ENCODE measurements at regions not wholly inside any gene's neighbourhood (a gene's known extent, or its start where the extent isn't known, plus 50 kb on each side); places are given as distances from the start of the nearest gene placed in this dataset.

- H3K36me3 Mint-ChIP-seq (ENCODE audit: low read depth), result no peaks in the 10 kb centered on the region
- H3K9me3 Mint-ChIP-seq (ENCODE audit: low read depth), result no peaks in the 10 kb centered on the region
- no peak overlapping the region for H3K4me3 Mint-ChIP-seq
- DNase-seq (no peak), ATAC-seq (no peak)
- peaks cover 5% of the 10 kb centered on the region for H3K27me3 Mint-ChIP-seq
- no peaks in the 10 kb centered on the region for H3K4me1 Mint-ChIP-seq
- ChIA-PET CTCF (interaction anchor here (0.6 kb wide), 1 partner anchor 15 kb away, joined by 4 read pairs; no protein-coding TSS in a partner anchor), POLR2A (no interaction called here)
- intact Hi-C loops (cut with DNase I, micrococcal nuclease), result no loop called here
- H3K27ac Mint-ChIP-seq, result no peak overlapping the region
Measured at GRCh38 chr5:98583586-98583985, 189.9 kb upstream of the RGMB start.

GRCh38 chr5:98585661-98586310, 187.7 kb upstream of the RGMB start:
- H3K27ac Mint-ChIP-seq, result no peak overlapping the region
- ChIA-PET POLR2A (no interaction called here), CTCF (no interaction called here)
- H3K4me3 Mint-ChIP-seq, result no peak overlapping the region
- no peaks in the 10 kb centered on the region for H3K9me3 Mint-ChIP-seq (ENCODE audit: low read depth)
- intact Hi-C loops (cut with DNase I, micrococcal nuclease), result no loop called here
- DNase-seq (no peak), ATAC-seq (no peak)
- H3K4me1 Mint-ChIP-seq, result no peaks in the 10 kb centered on the region
- H3K36me3 Mint-ChIP-seq (ENCODE audit: low read depth), result no peaks in the 10 kb centered on the region
- peaks cover 6% of the 10 kb centered on the region for H3K27me3 Mint-ChIP-seq

GRCh38 chr5:98586581-98586980, 186.9 kb upstream of the RGMB start:
- ChIA-PET CTCF (no interaction called here), POLR2A (no interaction called here)
- Mint-ChIP-seq H3K27me3 (peaks cover 6% of the 10 kb centered on the region), H3K9me3 (ENCODE audit: low read depth) (no peaks in the 10 kb centered on the region), H3K4me3 (no peak overlapping the region), H3K36me3 (ENCODE audit: low read depth) (no peaks in the 10 kb centered on the region), H3K27ac (no peak overlapping the region), H3K4me1 (no peaks in the 10 kb centered on the region)
- DNase-seq, result no peak
- intact Hi-C loops (cut with DNase I, micrococcal nuclease), result no loop called here
- no peak for ATAC-seq

GRCh38 chr5:98587166-98587565, 186.3 kb upstream of the RGMB start:
- H3K4me1 Mint-ChIP-seq, result no peaks in the 10 kb centered on the region
- no peaks in the 10 kb centered on the region for H3K9me3 Mint-ChIP-seq (ENCODE audit: low read depth)
- ATAC-seq (no peak), DNase-seq (no peak)
- POLR2A ChIA-PET, result no interaction called here
- peaks cover 6% of the 10 kb centered on the region for H3K27me3 Mint-ChIP-seq
- no peak overlapping the region for H3K27ac Mint-ChIP-seq
- CTCF ChIA-PET, result no interaction called here
- H3K36me3 Mint-ChIP-seq (ENCODE audit: low read depth), result no peaks in the 10 kb centered on the region
- intact Hi-C loops (cut with DNase I, micrococcal nuclease), result no loop called here
- no peak overlapping the region for H3K4me3 Mint-ChIP-seq

- Mint-ChIP-seq H3K9me3 (ENCODE audit: low read depth) (no peaks in the 10 kb centered on the region), H3K36me3 (ENCODE audit: low read depth) (no peaks in the 10 kb centered on the region), H3K4me1 (no peaks in the 10 kb centered on the region), H3K27me3 (peaks cover 6% of the 10 kb centered on the region), H3K27ac (no peak overlapping the region), H3K4me3 (no peak overlapping the region)
- DNase-seq, result no peak
- intact Hi-C loops (cut with DNase I, micrococcal nuclease), result no loop called here
- ChIA-PET POLR2A (no interaction called here), CTCF (interaction anchor here (0.6 kb wide), 1 partner anchor 1119 kb away, joined by 3 read pairs; no protein-coding TSS in a partner anchor)
- no peak for ATAC-seq
Measured at GRCh38 chr5:98588215-98588614, 185.2 kb upstream of the RGMB start.

- Mint-ChIP-seq H3K27me3 (peaks cover 3% of the 10 kb centered on the region), H3K4me1 (no peaks in the 10 kb centered on the region), H3K9me3 (ENCODE audit: low read depth) (no peaks in the 10 kb centered on the region), H3K36me3 (ENCODE audit: low read depth) (no peaks in the 10 kb centered on the region), H3K4me3 (no peak overlapping the region), H3K27ac (no peak overlapping the region)
- intact Hi-C loops (cut with DNase I, micrococcal nuclease), result no loop called here
- DNase-seq (no peak), ATAC-seq (no peak)
- ChIA-PET CTCF (no interaction called here), POLR2A (no interaction called here)
Measured at GRCh38 chr5:98593418-98593817, 180.0 kb upstream of the RGMB start.

GRCh38 chr5:98594098-98594497, 179.4 kb upstream of the RGMB start:
- CTCF ChIA-PET, result no interaction called here

GRCh38 chr5:98599016-98599415, 174.4 kb upstream of the RGMB start:
- Mint-ChIP-seq H3K4me3 (no peak overlapping the region), H3K9me3 (ENCODE audit: low read depth) (peaks cover 5% of the 10 kb centered on the region), H3K27me3 (peaks cover 2% of the 10 kb centered on the region), H3K4me1 (no peaks in the 10 kb centered on the region), H3K27ac (no peak overlapping the region), H3K36me3 (ENCODE audit: low read depth) (no peaks in the 10 kb centered on the region)
- ATAC-seq, result no peak
- no peak for DNase-seq
- POLR2A ChIA-PET, result no interaction called here
- intact Hi-C loops (cut with DNase I, micrococcal nuclease), result no loop called here
- CTCF ChIA-PET, result no interaction called here

More at GRCh38 chr5:98594098-98594497, 179.4 kb upstream of the RGMB start:
- Mint-ChIP-seq H3K27me3 (peaks cover 3% of the 10 kb centered on the region), H3K27ac (no peak overlapping the region), H3K9me3 (ENCODE audit: low read depth) (no peaks in the 10 kb centered on the region), H3K4me1 (no peaks in the 10 kb centered on the region), H3K36me3 (ENCODE audit: low read depth) (no peaks in the 10 kb centered on the region), H3K4me3 (no peak overlapping the region)
- POLR2A ChIA-PET, result no interaction called here
- DNase-seq (no peak), ATAC-seq (no peak)
- intact Hi-C loops (cut with DNase I, micrococcal nuclease), result no loop called here

GRCh38 chr5:98602534-98603112, 170.8 kb upstream of the RGMB start:
- DNase-seq, result no peak
- H3K36me3 Mint-ChIP-seq (ENCODE audit: low read depth), result no peaks in the 10 kb centered on the region
- peaks cover 2% of the 10 kb centered on the region for H3K27me3 Mint-ChIP-seq
- H3K4me3 Mint-ChIP-seq, result no peak overlapping the region
- peaks cover 5% of the 10 kb centered on the region for H3K9me3 Mint-ChIP-seq (ENCODE audit: low read depth)
- H3K4me1 Mint-ChIP-seq, result no peaks in the 10 kb centered on the region
- intact Hi-C loops (cut with DNase I, micrococcal nuclease), result no loop called here
- ChIA-PET POLR2A (no interaction called here), CTCF (no interaction called here)
- no peak for ATAC-seq
- no peak overlapping the region for H3K27ac Mint-ChIP-seq

- ChIA-PET CTCF (no interaction called here), POLR2A (no interaction called here)
- Mint-ChIP-seq H3K36me3 (ENCODE audit: low read depth) (no peaks in the 10 kb centered on the region), H3K27ac (no peak overlapping the region), H3K27me3 (peaks cover 3% of the 10 kb centered on the region), H3K4me1 (no peaks in the 10 kb centered on the region), H3K4me3 (no peak overlapping the region), H3K9me3 (ENCODE audit: low read depth) (peaks cover 5% of the 10 kb centered on the region)
- intact Hi-C loops (cut with DNase I, micrococcal nuclease), result no loop called here
- DNase-seq (no peak), ATAC-seq (no peak)
Measured at GRCh38 chr5:98603456-98603855, 170.0 kb upstream of the RGMB start.

- ChIA-PET CTCF (no interaction called here), POLR2A (no interaction called here)
- no peak for DNase-seq
- H3K4me3 Mint-ChIP-seq, result no peak overlapping the region
- no peak for ATAC-seq
- no peaks in the 10 kb centered on the region for H3K36me3 Mint-ChIP-seq (ENCODE audit: low read depth)
- no peaks in the 10 kb centered on the region for H3K4me1 Mint-ChIP-seq
- intact Hi-C loops (cut with DNase I, micrococcal nuclease), result no loop called here
- H3K27me3 Mint-ChIP-seq, result peaks cover 3% of the 10 kb centered on the region
- H3K27ac Mint-ChIP-seq, result no peak overlapping the region
- peaks cover 5% of the 10 kb centered on the region for H3K9me3 Mint-ChIP-seq (ENCODE audit: low read depth)
Measured at GRCh38 chr5:98604301-98604700, 169.2 kb upstream of the RGMB start.

GRCh38 chr5:98604721-98605425, 168.6 kb upstream of the RGMB start:
- no peaks in the 10 kb centered on the region for H3K4me1 Mint-ChIP-seq
- POLR2A ChIA-PET, result no interaction called here
- no peaks in the 10 kb centered on the region for H3K36me3 Mint-ChIP-seq (ENCODE audit: low read depth)
- ATAC-seq (no peak), DNase-seq (no peak)
- H3K27ac Mint-ChIP-seq, result no peak overlapping the region
- no peak overlapping the region for H3K4me3 Mint-ChIP-seq
- CTCF ChIA-PET, result interaction anchor here (0.5 kb wide), 1 partner anchor 88 kb away, joined by 3 read pairs; no protein-coding TSS in a partner anchor
- H3K9me3 Mint-ChIP-seq (ENCODE audit: low read depth), result peaks cover 4% of the 10 kb centered on the region
- intact Hi-C loops (cut with DNase I, micrococcal nuclease), result no loop called here
- peaks cover 3% of the 10 kb centered on the region for H3K27me3 Mint-ChIP-seq
